Neural crest cell (in vitro differentiated cells): ENCODE measurements at regions not wholly inside any gene's neighbourhood (a gene's known extent, or its start where the extent isn't known, plus 50 kb on each side); places are given as distances from the start of the nearest gene placed in this dataset.

Experiments used
- DNase-seq: peaks from one replicate; pipeline ENCODE4 v3.0.0; 2021; ENCODE audit warnings: low read depth, mixed read lengths, low spot score
- H3K27ac Mint-ChIP-seq: one replicate; pipeline ENCODE4 v1.8.0; 2021; ENCODE audit warnings: mild to moderate bottlenecking, mixed read lengths; ENCODE audit not compliant: unreplicated experiment
- H3K27me3 Mint-ChIP-seq: 2 replicates; pipeline ENCODE4 v1.8.0; 2021; ENCODE audit warnings: low read depth, mild to moderate bottlenecking, mixed read lengths
- H3K36me3 Mint-ChIP-seq: 2 replicates; pipeline ENCODE4 v1.8.0; 2021; ENCODE audit warnings: low read depth, mild to moderate bottlenecking, mixed read lengths
- H3K4me1 Mint-ChIP-seq: 2 replicates; pipeline ENCODE4 v1.8.0; 2021; ENCODE audit warnings: mixed read lengths
- H3K4me3 Mint-ChIP-seq: one replicate; pipeline ENCODE4 v1.8.0; 2021; ENCODE audit warnings: mild to moderate bottlenecking, mixed read lengths
- H3K9me3 Mint-ChIP-seq: 2 replicates; pipeline ENCODE4 v1.8.0; 2021; ENCODE audit warnings: mixed read lengths
- TF ChIP-seq, protein P1 (sequence below): fragments of 200-600 bp; sonication (generic); conservative IDR thresholded peaks from 2 replicates; pipeline ENCODE4 v1.5.0; 2021; ENCODE audit warnings: antibody characterized with exemption, mild to moderate bottlenecking

DNA sequence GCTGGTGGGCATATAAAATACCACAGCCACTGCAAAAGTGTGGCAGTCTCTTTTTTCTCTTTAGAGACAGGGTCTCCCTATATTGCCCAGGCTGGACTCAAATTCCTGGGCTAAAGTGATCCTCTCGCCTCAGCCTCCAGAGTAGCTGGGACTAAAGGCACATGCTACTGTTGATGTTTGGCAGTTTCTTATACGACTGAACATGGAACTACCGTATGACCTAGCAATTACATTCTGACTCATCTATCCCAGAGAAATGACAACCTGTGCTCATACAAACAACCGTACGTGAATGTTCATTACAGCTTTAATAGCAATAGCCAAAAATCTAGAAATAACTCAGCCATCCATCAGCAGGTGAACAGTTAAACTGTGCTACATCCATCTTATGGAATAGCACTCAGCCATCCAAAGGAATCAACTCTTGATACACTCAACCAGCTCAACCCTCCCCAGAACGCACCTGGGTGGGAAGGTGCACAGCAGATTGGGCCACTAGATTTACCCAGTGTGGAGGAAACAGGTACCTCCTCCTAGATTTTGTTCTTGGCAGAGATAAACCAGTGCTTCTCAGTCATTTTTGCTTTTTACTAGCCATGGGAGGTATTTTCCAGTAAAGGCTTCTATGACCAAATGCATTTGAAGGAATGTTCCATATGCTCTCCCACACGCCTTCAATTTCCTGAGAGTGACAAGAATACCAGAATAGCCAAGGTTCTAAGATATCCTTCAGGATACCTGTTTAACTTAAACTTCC lies 130.5 kb downstream of the MED15 start:
- DNase-seq: no peak
- Mint-ChIP-seq H3K27me3 (peaks cover 22% of the 10 kb centered on the region), H3K4me1 (no peaks in the 10 kb centered on the region)

DNA sequence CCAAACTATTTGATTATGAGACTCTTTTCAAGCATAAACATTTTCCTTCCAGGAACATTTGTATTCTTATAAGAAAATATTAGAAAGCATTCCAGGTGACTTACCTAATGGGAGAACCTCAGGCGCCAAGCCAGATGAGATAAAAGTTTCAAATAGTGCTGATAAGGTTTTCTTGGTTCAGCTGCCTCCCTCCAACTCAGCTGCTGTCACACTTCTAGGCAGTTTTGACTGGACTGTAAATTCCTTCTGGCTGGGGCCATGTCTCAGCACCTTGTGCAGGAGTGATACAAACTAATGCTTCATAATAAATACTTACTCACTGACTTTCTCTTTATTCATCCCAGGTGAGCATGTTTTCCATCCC lies 131.1 kb downstream of the MED15 start:
- no peaks in the 10 kb centered on the region for H3K9me3 Mint-ChIP-seq
- DNase-seq: no peak
- H3K4me1 Mint-ChIP-seq: no peaks in the 10 kb centered on the region
- H3K27me3 Mint-ChIP-seq: peaks cover 22% of the 10 kb centered on the region
- TF ChIP-seq, protein P1, sequence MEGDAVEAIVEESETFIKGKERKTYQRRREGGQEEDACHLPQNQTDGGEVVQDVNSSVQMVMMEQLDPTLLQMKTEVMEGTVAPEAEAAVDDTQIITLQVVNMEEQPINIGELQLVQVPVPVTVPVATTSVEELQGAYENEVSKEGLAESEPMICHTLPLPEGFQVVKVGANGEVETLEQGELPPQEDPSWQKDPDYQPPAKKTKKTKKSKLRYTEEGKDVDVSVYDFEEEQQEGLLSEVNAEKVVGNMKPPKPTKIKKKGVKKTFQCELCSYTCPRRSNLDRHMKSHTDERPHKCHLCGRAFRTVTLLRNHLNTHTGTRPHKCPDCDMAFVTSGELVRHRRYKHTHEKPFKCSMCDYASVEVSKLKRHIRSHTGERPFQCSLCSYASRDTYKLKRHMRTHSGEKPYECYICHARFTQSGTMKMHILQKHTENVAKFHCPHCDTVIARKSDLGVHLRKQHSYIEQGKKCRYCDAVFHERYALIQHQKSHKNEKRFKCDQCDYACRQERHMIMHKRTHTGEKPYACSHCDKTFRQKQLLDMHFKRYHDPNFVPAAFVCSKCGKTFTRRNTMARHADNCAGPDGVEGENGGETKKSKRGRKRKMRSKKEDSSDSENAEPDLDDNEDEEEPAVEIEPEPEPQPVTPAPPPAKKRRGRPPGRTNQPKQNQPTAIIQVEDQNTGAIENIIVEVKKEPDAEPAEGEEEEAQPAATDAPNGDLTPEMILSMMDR: no peak
- H3K27ac Mint-ChIP-seq: no peak overlapping the region
- no peak overlapping the region for H3K4me3 Mint-ChIP-seq
- H3K36me3 Mint-ChIP-seq: no peaks in the 10 kb centered on the region

More for the DNA sequence above, 130.5 kb downstream of the MED15 start:
- TF ChIP-seq, protein P1: no peak
- Mint-ChIP-seq H3K27ac (no peak overlapping the region), H3K4me3 (no peak overlapping the region), H3K9me3 (no peaks in the 10 kb centered on the region), H3K36me3 (no peaks in the 10 kb centered on the region)

DNA sequence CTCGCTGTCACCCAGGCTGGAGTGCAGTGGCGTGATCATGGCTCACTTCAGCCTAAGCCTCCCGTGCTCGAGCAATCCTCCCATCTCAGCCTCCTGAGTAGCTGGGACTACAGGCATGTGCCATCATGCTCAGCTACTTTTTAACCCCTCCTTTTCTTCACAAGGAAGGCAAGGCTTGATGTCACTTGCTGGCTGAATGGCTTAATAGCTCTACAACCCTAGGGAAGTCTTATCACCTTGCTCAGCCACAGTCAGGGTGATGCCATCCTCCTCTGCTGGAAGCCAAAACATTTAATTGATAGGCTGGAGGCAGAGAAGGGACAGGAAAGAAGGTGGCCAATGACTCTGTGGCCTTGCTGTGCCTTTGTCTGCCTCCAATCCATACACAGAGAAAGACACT lies 131.9 kb downstream of the MED15 start:
- no peak overlapping the region for H3K27ac Mint-ChIP-seq
- H3K9me3 Mint-ChIP-seq: no peaks in the 10 kb centered on the region
- H3K4me3 Mint-ChIP-seq: no peak overlapping the region
- peaks cover 22% of the 10 kb centered on the region for H3K27me3 Mint-ChIP-seq
- no peaks in the 10 kb centered on the region for H3K4me1 Mint-ChIP-seq
- TF ChIP-seq, protein P1: no peak
- DNase-seq: no peak
- no peaks in the 10 kb centered on the region for H3K36me3 Mint-ChIP-seq

DNA sequence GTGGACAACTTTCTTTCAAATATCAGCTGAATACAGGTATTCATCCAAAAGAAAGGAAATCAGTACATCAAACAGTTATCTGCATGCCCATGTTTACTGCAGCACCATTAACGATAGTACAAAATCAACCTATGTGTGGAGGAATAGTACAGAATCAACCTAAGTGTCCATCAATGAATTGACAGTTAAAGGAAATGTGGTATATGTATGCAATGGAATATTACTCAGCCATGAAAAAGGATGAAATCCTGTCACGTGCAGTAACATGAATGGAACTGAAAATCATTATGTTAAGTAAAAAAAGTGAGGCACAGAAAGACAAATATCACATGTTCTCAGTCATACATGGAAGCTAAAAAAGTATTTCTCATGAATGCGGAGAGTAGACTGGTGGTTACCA lies 132.3 kb downstream of the MED15 start:
- TF ChIP-seq, protein P1: no peak
- Mint-ChIP-seq H3K9me3 (no peaks in the 10 kb centered on the region), H3K4me3 (no peak overlapping the region), H3K4me1 (no peaks in the 10 kb centered on the region), H3K36me3 (no peaks in the 10 kb centered on the region), H3K27ac (no peak overlapping the region), H3K27me3 (peaks cover 22% of the 10 kb centered on the region)
- DNase-seq: no peak

DNA sequence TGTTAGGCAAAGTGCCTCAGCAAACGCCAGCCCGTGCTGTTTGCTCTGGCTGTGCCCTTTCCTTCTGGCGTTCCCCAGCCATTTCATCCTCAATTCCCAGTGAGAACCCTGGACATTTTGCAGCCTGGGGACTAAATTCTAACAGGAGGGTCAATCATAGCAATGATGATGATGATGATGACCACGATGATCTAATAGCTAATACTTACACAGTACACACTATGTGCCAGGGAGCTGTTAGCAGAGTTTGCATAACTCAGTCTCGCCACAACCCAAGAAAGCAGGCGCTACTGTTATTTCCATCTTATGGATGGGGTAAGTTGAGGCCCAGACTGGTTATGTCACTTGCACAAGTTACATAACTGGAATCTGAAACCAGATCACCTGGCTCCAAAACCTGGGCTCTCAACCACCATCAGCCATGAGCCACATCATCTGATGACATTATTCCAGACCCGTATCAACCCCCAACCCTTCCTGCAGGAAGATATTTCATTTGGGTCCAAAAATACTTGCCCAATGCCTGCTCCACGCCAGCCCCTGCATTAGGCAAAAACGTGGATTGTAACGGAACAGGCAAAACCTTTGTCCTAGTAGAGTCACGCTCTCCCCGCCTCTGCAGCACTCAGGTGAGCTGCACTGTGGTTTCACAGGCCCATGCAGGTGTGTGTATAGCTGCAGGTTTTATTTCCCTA lies 132.6 kb upstream of the SERPIND1 start:
- Mint-ChIP-seq H3K27me3 (peaks cover 22% of the 10 kb centered on the region), H3K4me1 (no peaks in the 10 kb centered on the region), H3K36me3 (no peaks in the 10 kb centered on the region), H3K4me3 (no peak overlapping the region), H3K27ac (no peak overlapping the region), H3K9me3 (no peaks in the 10 kb centered on the region)
- DNase-seq: no peak
- TF ChIP-seq, protein P1: no peak
